HS-27A (cell line): ENCODE measurements at regions not wholly inside any gene's neighbourhood (a gene's known extent, or its start where the extent isn't known, plus 50 kb on each side); places are given as distances from the start of the nearest gene placed in this dataset.

Source experiments
- DNase-seq: peaks from one replicate; pipeline ENCODE4 v3.0.0-alpha.2; 2012; ENCODE audit warnings: low read depth, missing footprints

DNA sequence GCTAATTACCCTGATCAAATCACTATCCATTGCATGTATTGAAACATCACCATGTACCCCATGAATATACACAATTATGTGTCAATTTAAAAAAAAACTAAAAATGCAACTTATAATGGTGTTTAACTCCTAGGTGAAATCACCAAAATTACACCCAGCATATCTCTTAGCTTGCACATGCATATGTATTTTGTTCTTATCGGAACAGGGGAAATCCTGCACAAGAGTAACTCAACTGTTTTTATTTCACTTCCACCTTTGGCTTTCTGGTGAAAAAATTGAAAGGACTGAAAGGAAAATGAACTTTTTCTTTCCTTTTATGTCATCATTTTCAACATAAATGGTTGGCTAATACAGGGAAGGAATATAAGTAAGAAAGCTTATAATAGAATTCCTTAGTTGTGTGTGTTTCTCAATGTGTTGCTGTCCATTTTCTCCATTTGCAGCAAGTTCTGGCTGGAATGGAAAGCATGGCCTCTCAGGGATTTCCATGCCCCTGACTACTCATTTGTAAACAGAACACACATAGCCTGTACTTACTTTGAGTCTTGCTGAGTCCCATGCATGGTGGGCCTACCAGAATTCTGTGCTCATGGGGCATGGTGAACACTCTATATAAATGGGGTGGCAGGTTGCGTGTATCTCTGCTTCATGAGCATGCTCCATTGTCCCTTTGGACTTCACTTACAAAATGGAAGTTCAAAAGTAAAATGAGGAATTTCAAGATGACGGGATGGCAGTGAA, 462.0 kb downstream of the HS3ST3B1 start:
- DNase-seq = no peak

DNA sequence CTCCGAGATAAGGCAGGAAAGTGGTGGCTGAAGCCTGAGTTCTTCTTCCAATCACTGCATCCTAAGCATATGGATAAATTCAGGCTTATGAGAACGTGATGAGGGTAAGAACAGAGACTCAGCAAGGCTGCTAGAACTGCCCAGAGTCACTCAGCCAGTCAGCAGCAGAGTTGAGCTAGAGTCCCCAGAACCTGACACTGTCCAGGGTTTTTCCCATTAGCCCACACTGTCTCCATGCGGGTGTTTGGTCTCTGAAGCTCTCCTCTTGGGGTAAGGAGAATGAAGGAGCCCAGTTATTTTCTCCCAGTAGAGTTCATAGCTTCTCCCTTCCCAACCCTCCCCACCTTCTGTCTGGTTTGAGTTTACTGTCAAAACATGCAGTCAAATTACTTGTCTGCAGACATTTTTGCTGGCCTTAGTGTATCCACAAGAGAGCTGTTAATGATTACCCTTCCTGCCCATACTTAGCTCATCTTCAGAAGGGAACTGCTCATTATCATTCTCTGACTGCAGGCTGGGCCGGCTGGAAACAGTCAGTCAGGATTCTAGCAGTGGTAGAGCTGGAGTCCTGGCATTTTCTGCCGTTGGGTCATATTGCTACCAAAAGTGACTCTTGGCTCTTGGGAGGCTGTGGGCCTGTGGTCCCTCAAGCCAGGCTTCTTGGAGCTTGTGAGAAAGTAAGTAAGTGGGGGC, 460.0 kb downstream of the HS3ST3B1 start:
- no peak for DNase-seq

DNA sequence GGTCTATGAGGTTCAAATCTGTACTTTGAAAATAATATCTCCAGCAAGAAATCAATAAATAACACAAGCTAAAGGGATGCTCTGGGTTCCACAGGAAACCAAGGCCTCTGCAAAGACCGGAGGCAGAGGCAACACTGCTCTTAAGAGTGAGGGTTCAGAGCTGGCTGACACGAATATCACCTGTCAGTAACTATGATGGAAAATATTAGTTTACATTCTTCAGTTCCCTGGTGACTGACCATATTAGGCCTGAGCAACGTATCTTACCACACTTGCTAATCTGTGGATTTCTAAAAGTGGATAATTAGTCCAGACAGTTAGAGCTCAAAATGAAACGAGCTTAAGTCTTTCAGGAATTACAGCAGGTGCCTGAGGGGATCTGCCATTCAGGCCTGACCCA, 459.3 kb downstream of the HS3ST3B1 start:
- DNase-seq = no peak

DNA sequence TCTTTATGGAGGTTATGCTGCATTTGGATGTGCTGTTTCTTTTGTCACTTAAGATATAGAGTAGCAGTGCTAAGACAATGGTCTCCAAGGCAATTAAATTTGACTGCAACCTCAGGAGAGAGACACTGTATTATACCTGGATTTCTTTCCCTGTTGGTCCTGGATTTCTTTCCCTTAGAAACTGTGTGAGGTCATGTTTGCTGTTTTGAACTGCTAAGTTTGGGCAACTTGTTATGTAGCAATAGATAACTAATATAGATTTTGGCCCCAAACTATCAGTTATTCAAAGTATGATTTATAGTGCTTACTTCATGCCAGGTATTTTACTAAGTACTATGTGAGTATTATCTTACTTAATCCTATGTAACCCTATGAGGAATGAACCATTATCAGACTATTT, 458.4 kb downstream of the HS3ST3B1 start:
- no peak for DNase-seq

DNA sequence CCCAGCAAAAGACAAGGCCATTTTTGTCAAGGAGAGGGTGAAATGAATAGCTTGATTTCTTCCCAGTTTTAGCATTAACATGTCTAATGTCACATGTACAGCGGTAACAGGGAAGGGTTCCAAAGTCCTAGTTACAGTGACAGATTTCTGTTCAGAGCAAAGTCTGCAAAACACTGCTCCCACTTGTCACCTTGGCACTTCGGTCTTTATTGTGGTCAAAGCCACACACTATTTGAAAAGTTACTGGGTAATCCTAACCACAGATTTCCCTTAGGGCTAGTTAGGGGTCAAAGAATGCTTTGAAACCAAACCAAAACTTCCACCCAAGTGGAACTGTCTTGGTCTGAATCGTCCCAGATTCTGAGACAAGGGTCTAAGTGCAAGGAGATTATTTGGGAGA, 455.6 kb downstream of the HS3ST3B1 start:
- no peak for DNase-seq

DNA sequence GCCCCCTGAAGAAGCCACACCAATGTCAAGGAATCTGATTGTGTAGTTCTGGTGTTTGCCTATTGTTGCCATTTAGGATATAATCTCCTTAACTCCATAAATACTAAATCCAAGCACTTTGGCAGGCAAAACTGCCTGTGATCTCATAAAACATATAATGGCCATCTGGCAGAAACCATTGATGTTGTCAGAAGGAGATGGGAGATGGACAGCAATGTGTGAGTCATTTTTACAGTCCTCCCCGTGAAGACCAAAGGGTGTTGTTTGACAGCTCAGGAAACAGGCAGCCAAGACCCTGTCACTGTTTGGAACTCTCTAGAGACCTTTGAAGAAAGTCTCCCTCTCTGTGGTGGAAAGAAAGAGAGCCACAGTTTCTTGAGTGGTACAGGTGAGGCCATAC, 454.1 kb downstream of the HS3ST3B1 start:
- no peak for DNase-seq

DNA sequence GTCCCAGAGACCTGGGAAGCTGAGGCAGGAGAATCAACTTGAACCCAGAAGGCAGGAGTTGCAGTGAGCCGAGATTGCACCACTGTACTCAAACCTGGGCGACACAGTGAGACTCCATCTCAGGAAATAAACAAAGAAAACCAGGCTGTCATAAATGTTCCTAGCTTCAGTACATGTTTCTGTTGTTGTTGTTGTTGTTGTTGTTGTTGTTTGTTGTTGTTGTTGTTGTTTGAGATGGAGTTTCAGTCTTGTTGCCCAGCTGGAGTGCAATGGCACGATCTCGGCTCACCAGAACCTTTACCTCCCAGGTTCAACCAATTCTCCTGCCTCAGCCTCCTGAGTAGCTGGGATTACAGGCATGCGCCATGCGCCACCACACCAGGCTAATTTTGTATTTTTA, 452.5 kb downstream of the HS3ST3B1 start:
- DNase-seq = no peak

DNA sequence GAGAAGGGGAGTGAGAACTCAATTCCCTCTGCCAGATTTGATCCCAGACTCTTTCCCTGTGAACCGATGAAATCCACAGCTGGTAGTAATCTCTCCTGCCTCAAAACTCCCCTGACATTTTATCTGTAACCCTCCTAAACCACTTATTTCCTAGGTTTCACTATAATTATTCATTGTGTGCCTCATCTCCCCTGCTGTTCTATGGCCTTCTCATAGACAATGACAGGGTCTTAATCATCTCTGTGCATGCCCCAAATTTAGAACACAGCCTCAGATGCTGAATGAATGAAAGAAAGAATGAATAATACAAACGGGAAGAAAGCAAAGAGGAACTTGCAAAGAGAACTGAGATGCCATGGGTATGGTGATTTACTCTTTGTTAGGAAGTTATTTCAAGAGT, 451.1 kb downstream of the HS3ST3B1 start:
- no peak for DNase-seq

DNA sequence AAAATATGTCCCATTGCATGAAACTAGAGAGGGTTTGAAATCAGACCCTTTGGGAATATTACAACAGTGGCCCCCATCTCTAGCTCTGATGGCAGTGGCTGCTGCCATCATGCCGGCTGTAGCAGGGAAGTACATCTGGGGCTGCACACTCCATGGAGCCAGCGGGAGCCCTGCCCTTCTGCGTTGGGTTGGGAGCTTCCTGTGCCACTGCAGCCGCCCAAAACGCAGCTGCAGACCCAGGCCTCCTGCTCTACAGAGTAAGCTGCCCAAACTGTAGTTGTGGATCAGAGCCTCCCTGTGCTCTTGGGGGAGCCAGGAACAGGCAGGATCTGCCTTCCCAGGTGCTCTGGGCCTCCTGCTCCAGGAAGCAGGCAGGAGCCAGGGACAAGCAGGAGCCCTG, 450.0 kb downstream of the HS3ST3B1 start:
- DNase-seq = no peak

DNA sequence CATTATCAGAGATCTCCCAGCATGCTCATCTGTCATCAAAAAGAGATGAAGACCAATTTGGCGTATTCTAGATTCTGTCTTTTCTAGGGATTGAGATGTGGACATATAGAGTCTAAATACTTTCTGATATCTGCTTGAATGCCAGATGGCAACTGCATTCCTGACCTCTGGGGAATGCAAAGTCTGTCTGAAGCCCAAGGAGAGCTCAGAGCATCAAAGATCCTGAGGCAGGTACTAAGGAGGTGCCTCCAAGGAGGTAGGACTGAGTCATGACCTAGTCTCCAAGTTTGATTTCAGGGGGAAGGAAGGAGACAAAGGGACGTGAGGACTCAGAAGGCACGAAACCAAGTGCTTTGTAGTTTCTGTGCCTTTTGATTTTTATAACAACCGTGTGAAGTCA, 448.4 kb downstream of the HS3ST3B1 start:
- no peak for DNase-seq

DNA sequence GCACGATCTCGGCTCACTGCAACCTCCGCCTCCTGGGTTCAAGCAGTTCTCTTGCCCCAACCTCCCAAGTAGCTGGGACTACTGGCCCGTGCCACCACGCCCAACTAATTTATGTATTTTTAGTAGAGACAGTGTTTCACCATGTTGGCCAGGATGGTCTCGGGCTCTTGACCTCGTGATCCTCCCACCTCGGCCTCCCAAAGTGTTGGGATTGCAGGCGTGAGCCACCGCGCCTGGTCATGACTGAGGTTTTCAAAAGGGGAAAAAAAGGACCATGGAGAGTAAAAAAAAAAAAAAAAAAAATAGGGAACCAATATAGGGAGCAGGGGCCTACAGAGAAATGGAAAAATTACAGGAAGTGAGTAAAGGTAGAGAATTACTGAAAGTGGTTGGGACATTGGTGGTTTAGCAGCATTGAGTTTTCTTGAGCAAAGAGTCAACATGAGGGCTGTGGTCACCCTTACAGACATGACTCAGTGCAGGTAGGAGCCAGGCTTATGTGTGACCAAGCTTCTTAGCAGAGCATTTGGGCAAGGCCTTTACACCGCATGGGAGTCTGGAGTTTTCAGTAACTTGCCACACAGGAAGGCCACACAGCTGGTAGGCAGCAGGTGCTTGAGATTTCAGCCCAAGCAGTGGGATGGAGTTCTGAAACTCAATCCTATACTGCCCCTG, 447.3 kb downstream of the HS3ST3B1 start:
- DNase-seq = no peak

DNA sequence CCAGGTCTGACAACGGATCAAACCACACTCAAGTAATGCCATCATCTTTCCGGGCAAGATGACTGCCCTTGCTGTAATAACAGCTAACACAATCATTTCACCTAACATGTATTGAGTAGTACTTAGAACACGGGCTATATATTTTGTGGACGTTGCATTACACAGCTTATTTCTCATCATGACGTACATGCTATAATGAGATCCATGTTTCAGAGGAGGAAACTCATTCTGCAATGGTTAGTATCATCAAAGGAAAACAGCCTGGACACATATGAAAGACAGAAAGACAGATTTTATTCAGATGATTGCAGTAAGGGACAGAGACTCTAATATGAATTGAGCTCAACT, 446.7 kb downstream of the HS3ST3B1 start:
- DNase-seq = no peak

DNA sequence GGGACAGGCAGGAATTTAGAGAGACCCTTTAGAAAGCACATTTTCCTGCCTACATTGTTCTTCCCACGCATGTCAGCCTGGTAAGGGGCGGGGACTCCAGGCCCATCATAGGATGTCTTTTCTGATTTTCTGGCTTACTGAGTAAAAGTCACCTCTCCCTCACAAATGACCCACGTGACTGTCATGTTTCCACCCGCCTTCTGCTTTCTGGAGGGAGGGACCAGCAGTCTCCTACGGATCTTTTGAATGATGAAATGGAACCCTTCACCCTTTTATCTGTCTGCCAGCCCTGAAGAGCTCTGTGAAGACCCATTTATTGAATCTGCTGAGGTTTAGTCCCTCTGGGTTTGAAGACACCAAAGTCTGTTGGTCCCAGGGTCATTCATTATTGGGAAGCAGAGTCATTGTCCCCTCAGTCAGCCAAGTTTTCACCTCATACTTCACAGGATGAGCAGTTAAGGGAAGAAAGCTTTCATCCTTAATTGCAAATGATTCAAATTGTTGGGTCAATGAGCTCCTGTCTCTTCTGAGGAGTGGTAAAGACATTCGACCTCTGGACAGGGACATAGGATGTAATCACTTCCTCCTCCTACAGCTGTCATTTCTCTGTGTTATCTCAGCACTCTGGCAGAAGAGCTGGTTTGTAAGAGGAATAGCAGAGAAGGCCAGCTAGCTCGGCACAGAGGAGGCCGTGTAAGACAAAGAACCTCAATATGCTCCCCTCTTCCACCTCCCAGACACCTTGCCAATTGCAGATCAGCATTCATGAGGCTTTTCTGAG, 446.1 kb downstream of the HS3ST3B1 start:
- no peak for DNase-seq

DNA sequence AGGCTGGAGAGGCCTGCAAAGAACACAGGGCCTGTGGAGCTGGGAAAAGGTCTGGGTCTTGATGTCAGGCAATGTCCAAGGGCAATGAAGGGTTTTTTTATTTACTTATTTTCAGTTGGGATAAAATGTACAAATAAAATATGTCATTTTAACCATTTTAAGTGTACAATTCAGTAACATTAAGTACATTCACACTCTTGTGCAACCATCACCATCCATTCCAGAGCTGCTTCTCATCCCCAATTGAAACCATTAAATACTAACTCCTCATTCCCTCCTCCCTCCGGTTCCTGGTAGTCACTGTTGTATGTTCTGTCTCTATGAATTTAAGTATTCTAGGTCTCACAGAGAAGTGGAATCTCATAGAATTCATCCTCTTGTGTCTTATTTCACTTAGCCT, 444.7 kb downstream of the HS3ST3B1 start:
- DNase-seq = no peak

DNA sequence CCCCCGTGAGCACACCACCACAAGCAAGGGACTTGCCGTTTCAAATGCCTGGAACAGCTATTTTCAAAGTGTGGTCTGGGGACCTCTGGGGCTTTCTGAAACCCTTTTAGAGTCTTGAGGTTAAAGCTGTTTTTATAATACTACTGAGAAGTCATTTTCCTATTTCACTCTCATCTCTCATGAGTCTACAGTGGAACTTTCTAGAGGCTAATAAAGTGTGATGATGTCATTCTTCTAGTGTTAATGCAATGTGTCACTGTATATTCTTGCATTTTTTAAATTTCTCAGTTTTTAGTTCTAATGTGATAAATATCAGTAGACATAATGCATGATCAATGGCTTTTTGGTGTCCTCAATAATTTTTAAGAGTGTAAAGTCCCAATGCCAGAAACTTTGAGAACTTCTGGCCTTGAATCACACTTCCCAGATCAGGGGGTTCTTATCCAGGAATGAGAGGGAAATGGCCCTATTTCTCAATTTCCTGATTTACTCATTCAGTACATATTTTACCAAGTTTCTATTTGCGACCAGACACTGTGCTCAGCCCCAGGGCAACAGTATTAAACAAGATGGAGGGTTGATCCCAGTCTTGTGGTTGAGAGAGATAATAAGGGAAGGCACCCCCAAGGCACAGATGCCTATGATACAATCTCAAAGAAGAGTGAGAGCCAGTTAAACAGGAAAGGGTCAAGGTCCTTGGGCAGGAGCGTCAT, 444.0 kb downstream of the HS3ST3B1 start:
- DNase-seq = no peak

DNA sequence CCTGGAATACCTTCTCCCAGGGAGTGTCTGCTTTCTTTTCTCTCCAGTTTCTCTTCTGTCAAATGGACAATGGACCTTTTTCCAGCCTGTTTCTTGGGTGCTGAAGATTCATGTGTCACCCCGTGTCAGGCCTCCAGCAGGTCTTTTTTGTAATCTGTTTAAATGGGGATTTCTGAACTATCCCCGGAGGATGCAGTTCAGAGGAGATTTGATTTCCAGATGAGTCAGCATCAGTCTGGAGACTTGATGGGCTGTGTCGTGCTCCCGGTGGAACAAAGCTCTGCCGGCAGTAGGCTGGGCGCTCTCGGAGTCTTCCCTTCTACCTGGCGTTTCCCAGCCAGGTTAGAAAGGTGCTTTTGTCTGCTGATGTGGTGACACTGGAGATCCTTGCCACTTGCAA, 440.6 kb downstream of the HS3ST3B1 start:
- DNase-seq = no peak

DNA sequence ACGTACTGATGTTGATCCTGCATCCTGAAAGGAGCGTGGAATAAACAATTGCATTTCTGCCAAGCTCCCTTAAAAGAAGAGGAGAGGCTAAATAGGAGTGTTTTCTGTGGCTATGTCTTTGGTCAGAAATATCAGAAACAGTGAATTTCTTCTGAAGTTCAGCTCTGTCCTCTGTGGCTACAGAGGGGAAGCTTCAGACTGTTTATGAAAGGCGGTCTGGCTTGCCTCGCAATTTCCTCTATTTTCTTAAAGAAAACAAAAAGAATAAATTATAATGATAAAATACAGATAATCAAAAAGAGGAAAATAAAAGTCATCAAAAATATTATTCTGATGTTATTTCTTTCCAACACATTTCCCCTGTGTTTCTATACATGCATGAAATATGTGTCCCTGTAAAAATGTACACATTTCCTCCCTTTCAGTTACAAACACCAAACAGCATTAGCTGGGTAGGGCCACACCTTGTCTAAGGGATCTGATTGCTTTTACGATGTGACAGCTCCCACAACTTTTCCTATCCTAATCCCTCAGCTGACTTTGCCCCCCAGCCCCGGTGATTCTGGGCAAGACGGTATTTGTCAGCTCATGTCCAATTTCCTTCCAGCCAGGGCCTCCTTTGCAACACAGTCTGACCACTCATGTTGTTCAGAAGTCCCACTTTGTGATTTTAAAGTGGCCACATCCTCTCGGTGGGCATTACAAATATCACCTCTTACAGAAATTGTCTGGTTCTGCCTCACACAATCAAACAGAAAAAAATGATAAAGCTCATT, 439.0 kb downstream of the HS3ST3B1 start:
- DNase-seq = no peak

DNA sequence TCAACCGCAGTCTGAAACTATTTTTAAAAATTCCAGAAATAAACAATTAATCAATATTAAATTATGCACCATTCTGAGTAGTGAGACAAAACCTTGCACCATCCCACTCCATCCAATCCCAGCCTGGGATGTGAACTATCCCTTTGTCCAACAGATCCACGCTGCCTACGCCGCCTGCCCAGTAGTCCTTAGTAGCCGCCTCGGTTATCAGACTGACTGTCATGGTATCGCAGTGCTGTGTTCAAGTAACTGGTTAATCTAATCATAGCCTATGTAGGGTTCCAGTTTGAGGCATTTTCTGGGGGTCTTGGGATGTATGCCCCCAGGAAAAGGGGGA, 437.7 kb downstream of the HS3ST3B1 start:
- DNase-seq = no peak

DNA sequence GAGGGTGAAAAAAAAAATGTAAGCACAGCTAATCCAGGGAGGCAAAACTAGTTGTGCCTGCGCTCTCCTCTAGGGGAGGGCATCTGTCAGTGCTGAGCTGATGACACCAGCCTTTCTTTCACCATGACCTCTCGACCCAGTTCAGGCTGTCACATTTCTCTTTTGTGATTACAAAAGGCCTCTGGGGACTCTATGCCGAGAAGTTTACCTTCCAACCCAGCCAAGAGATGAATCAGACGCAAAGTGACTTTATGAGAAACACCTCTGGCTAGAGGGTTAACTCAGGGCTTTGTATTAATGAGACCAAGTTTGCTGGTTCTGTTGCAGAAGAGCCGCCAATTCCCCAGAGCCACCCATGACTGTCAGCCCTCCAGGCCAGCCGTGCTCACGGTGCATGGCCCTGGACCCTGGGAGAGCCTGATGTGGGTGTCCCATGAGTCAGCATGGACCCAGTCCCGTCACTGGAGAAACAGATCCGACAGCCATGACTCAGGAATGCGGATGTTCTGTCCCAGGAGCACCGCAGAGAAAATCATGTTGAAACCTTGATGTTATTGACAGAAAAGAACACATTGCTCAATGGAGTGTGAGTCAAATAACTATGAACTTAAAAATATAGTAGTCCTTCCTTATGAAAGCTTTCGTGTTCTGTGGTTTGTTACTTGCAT, 437.2 kb downstream of the HS3ST3B1 start:
- peak; percentile 96 for DNase-seq

DNA sequence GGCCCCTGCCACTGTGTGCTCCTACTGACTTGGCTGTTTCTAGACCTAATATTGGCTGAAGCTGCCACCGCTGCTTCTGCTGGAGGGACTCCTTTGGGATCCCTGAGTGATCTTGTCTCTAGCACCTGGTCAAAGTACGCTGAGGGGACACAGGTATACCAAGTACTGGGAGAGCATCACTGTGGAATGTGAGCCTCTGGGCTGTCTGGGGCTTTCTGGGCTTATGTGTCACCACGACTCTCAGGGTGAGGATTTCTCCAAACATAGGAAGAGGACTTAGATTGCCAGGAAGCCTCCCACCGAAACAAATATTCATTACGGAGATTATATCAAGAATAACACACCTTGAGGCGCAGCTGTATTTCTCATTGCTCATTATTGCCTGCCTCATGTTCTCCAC, 435.8 kb downstream of the HS3ST3B1 start:
- DNase-seq = no peak

DNA sequence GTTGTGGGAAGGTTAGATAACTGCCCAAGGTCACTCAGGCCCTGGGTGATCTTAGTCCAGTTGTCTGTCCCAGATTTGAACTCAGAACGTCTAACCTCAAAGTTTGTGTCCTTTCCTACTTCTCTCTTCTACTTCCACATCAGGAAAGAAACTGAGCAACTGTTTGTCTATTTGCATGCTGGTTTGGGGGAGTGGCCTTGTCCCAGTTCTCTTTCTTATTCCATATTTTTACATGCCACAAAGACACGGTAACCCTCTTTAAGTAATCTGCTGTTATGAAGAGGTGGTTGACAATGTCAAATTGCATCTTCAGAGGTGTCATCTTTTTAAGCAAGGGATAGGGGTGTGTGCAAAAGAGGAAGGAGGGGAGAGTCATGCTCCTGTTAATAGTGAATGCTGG, 432.5 kb downstream of the HS3ST3B1 start:
- DNase-seq = no peak
